ENCODE measurements at regions not wholly inside any gene's neighbourhood (a gene's known extent, or its start where the extent isn't known, plus 50 kb on each side); places are given as distances from the start of the nearest gene placed in this dataset.

GRCh38 chr20:61046721-61047351, 205.2 kb upstream of the CDH4 start:
- Histone ChIP-seq H3K4me1 (ENCODE audit: control insufficient read depth, insufficient read depth, low read length) (no peaks in the 10 kb centered on the region), H4K5ac (ENCODE audit: low read depth, low read length) (no peak overlapping the region), H3K79me1 (ENCODE audit: low read depth in 1 of 2, low read length in 2 of 2) (no peaks in the 10 kb centered on the region), H4K91ac (ENCODE audit: insufficient read depth, low read depth, low read length) (no peak overlapping the region), H3K9me1 (ENCODE audit: insufficient read depth, low read length) (no peaks in the 10 kb centered on the region), H2AK9ac (replicated peaks; ENCODE audit: low read depth, low read length, poor library complexity) (no peak overlapping the region), H4K20me1 (ENCODE audit: insufficient read depth, low read length) (no peaks in the 10 kb centered on the region), H2BK5ac (ENCODE audit: low read depth, low read length, poor library complexity, severe bottlenecking) (no peak overlapping the region), H3K4me2 (ENCODE audit: low read depth, low read length) (no peak overlapping the region), H2BK20ac (ENCODE audit: low read depth, low read length) (no peak overlapping the region), H3K36me3 (ENCODE audit: control insufficient read depth, insufficient read depth, low read length) (no peaks in the 10 kb centered on the region), H4K8ac (ENCODE audit: low read depth in 2 of 2, low read length in 2 of 2) (no peak overlapping the region), H3K4me3 (ENCODE audit: insufficient read depth, low read depth, low read length) (no peak overlapping the region), H3K27ac (ENCODE audit: insufficient read depth, low read length) (no peak overlapping the region), H3K9ac (ENCODE audit: low read depth, low read length) (no peak overlapping the region), H3K4ac (ENCODE audit: low read depth, low read length) (no peak overlapping the region), H2BK15ac (ENCODE audit: low read depth, low read length) (no peak overlapping the region), H3K27me3 (ENCODE audit: control insufficient read depth, insufficient read depth, low read length) (no peaks in the 10 kb centered on the region), H3K9me3 (ENCODE audit: control insufficient read depth, insufficient read depth, low read length) (peaks cover 16% of the 10 kb centered on the region), H2BK120ac (ENCODE audit: low read depth, low read length) (no peak overlapping the region), H3K56ac (ENCODE audit: extremely low read depth, insufficient read depth, low read length) (no peak overlapping the region), H3K23ac (ENCODE audit: low read depth, low read length) (no peak overlapping the region), H3K18ac (ENCODE audit: low read depth, low read length) (no peak overlapping the region), H2AFZ (replicated peaks; ENCODE audit: low read length, poor library complexity) (no peak overlapping the region), H2AK5ac (ENCODE audit: low read depth, low read length) (no peak overlapping the region), H3K14ac (replicated peaks; ENCODE audit: low read depth, low read length) (no peak overlapping the region)
- ChIA-PET POLR2A (ENCODE audit: unreplicated experiment) (no interaction called here), CTCF (no interaction called here)
- DNase-seq = no peak
- intact Hi-C loops (cut with micrococcal nuclease) = no loop called here
- no peak for ATAC-seq (ENCODE audit: low read depth)
- dilution Hi-C loops (cut with HindIII; ENCODE audit: low sequenced_read_pairs, unreplicated experiment) = no loop called here
- BruUV-seq (replicated peaks) = no TSS peak
- in situ Hi-C loops (cut with MboI; ENCODE audit: low sequenced_read_pairs) = no loop called here
- WGBS, 2 experiments (ENCODE audit: extremely low coverage in 2 of 2, insufficient read length in 1 of 2) = 43% methylated on average over 1 of the region's 9 CpGs; no CpG with 5 or more reads in 1 of the 2 experiments
- TF ChIP-seq NFE2L2 (IDR thresholded peaks at IDR 0.05; ENCODE audit: low read depth, low read length) (no peak), SMC3 (IDR thresholded peaks at IDR 0.05; ENCODE audit: low read depth, low read length) (no peak)
